ENCODE measurements at regions not wholly inside any gene's neighbourhood (a gene's known extent, or its start where the extent isn't known, plus 50 kb on each side); places are given as distances from the start of the nearest gene placed in this dataset.

GRCh38 chr16:27634779-27635178, 84.8 kb downstream of the KATNIP start:
- H3K4me3 ChIP-seq: no peak overlapping the region
- TF ChIP-seq POLR2A (IDR thresholded peaks at IDR 0.05) (no peak), CTCF (IDR thresholded peaks at IDR 0.05) (no peak)
- H3K27ac ChIP-seq: no peak overlapping the region
- no peak for DNase-seq
- no peaks in the 10 kb centered on the region for H3K36me3 ChIP-seq
- no peaks in the 10 kb centered on the region for H3K27me3 ChIP-seq
- intact Hi-C loops (cut with DNase I): no loop called here
- 86% methylated on average over 8 of the region's 8 CpGs for WGBS (ENCODE audit: insufficient coverage, low coverage, low lambda C conversion rate, missing lambda C conversion rate)
- H3K4me1 ChIP-seq: no peaks in the 10 kb centered on the region
- no peak for ATAC-seq
- H3K9me3 ChIP-seq: no peaks in the 10 kb centered on the region

- WGBS (ENCODE audit: insufficient coverage, low coverage, low lambda C conversion rate, missing lambda C conversion rate): 85% methylated on average over 3 of the region's 7 CpGs
- H3K27me3 ChIP-seq: no peaks in the 10 kb centered on the region
- DNase-seq: no peak
- no peak overlapping the region for H3K4me3 ChIP-seq
- H3K36me3 ChIP-seq: no peaks in the 10 kb centered on the region
- ATAC-seq: no peak
- H3K4me1 ChIP-seq: no peaks in the 10 kb centered on the region
- no peaks in the 10 kb centered on the region for H3K9me3 ChIP-seq
- no peak for TF ChIP-seq POLR2A (IDR thresholded peaks at IDR 0.05)
- no peak for TF ChIP-seq CTCF (IDR thresholded peaks at IDR 0.05)
- intact Hi-C loops (cut with DNase I): no loop called here
- H3K27ac ChIP-seq: no peak overlapping the region
Measured at GRCh38 chr16:27636453-27637240, 86.7 kb downstream of the KATNIP start.

- H3K4me3 ChIP-seq: no peak overlapping the region
- H3K27me3 ChIP-seq: no peaks in the 10 kb centered on the region
- no peak for DNase-seq
- H3K4me1 ChIP-seq: no peaks in the 10 kb centered on the region
- no peak overlapping the region for H3K27ac ChIP-seq
- ATAC-seq: no peak
- intact Hi-C loops (cut with DNase I): no loop called here
- no peaks in the 10 kb centered on the region for H3K9me3 ChIP-seq
- WGBS (ENCODE audit: insufficient coverage, low coverage, low lambda C conversion rate, missing lambda C conversion rate): 84% methylated on average over 7 of the region's 15 CpGs
- H3K36me3 ChIP-seq: no peaks in the 10 kb centered on the region
- TF ChIP-seq POLR2A (IDR thresholded peaks at IDR 0.05): no peak
- TF ChIP-seq CTCF (IDR thresholded peaks at IDR 0.05): no peak
Measured at GRCh38 chr16:27638833-27639560, 89.1 kb downstream of the KATNIP start.

- no peak overlapping the region for H3K27ac ChIP-seq
- 63% methylated on average over 5 of the region's 7 CpGs for WGBS (ENCODE audit: insufficient coverage, low coverage, low lambda C conversion rate, missing lambda C conversion rate)
- no peaks in the 10 kb centered on the region for H3K9me3 ChIP-seq
- H3K4me3 ChIP-seq: no peak overlapping the region
- TF ChIP-seq POLR2A (IDR thresholded peaks at IDR 0.05) (no peak), CTCF (IDR thresholded peaks at IDR 0.05) (peak; percentile 36 to 55 (median 46))
- no peaks in the 10 kb centered on the region for H3K4me1 ChIP-seq
- ATAC-seq (peak; percentile 35 to 69 (median 50)), DNase-seq (no peak)
- no peaks in the 10 kb centered on the region for H3K36me3 ChIP-seq
- no peaks in the 10 kb centered on the region for H3K27me3 ChIP-seq
- intact Hi-C loops (cut with DNase I): no loop called here
Measured at GRCh38 chr16:27639561-27640276, 89.8 kb downstream of the KATNIP start.
